ENCODE measurements at regions not wholly inside any gene's neighbourhood (a gene's known extent, or its start where the extent isn't known, plus 50 kb on each side); places are given as distances from the start of the nearest gene placed in this dataset.

DNA sequence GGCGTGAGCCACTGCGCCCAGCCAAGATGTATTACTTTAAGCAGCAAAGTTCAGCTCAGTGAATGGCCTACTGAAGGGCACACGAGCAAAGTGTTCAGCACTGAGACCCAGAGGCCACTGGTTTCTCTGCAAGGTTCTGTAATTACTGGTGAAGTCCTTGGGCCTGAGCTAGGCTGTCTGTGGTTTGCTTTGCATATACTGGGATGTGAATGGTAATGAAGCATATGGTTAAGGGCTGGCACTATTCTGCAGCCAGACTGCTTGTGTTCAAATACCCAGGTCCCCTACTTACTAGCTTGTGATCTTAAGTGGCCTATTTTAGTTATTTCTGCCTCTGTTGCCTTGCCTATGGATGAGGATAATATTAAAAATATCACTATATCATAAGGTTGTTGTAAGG is 72.0 kb downstream of the LLPH start:
- TF ChIP-seq, protein P1, sequence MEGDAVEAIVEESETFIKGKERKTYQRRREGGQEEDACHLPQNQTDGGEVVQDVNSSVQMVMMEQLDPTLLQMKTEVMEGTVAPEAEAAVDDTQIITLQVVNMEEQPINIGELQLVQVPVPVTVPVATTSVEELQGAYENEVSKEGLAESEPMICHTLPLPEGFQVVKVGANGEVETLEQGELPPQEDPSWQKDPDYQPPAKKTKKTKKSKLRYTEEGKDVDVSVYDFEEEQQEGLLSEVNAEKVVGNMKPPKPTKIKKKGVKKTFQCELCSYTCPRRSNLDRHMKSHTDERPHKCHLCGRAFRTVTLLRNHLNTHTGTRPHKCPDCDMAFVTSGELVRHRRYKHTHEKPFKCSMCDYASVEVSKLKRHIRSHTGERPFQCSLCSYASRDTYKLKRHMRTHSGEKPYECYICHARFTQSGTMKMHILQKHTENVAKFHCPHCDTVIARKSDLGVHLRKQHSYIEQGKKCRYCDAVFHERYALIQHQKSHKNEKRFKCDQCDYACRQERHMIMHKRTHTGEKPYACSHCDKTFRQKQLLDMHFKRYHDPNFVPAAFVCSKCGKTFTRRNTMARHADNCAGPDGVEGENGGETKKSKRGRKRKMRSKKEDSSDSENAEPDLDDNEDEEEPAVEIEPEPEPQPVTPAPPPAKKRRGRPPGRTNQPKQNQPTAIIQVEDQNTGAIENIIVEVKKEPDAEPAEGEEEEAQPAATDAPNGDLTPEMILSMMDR (IDR thresholded peaks at IDR 0.05): no peak
- no peak for TF ChIP-seq POLR2A (IDR thresholded peaks at IDR 0.05)
